Hypothalamus (tissue), 51 donors: ENCODE measurements at regions not wholly inside any gene's neighbourhood (a gene's known extent, or its start where the extent isn't known, plus 50 kb on each side); places are given as distances from the start of the nearest gene placed in this dataset.

Experiments used
- DNase-seq, 51 donors: peaks; one replicate each; lab custom pipeline; 2025; lab: John Stamatoyannopoulos, UW

GRCh38 chr3:59267021-59267420 lies 217.2 kb upstream of the CFAP20DC start:
- no peak for DNase-seq

DNA sequence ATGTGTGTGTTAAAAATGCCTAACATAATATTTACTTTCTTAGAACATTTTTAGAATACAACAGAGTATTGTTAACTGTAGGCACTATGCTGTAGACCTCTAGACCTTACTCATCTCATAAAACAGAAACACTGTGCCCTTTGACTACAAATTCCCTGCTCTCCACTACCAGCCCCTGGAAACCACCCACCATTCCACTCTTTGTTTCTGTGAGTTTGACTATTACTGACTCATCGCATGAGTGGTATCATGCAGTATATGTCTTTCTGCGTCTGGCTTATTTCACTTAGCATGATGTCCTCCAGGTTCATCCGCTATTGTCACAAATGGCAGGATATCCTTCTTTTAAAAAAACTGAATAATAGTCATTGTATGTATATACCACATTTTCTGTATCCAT lies 216.7 kb upstream of the CFAP20DC start:
- DNase-seq: no peak

DNA sequence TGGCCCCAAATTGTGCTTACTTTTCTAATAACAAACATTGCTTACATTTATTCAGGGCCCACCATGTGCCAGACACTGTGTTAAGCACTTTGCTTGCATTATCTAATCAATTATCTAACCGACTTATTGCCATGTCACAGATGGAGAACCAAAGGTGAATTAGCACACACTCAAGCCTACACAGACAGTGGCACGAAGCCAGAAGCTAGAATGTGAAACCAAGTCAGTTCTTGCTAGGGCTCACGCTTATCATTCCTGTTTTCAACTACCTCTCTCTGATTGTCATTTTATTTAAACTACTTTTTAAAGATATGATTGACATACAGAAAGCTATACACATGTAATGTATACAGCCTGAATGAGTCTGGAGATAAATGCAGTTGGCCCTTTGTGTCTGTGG lies 215.7 kb upstream of the CFAP20DC start:
- DNase-seq: no peak

DNA sequence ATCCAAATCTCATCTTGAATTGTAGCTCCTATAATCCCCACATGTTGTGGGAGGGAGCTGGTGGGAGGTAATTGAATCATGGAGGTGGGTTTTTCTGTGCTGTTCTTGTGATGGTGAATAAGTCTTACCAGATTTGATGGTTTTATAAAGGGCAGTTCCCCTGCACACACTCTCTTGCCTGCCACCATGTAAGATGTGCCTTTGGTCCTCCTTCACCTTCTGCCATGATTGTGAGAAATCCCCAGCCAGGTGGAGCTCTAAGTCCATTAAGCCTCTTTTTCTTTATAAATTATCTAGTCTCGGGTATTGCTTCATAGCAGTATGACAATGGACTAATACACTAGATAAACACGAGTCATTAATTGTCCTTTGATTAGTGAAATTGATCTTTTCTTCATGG lies 214.5 kb upstream of the CFAP20DC start:
- DNase-seq: no peak

GRCh38 chr3:59263152-59263551 lies 213.3 kb upstream of the CFAP20DC start:
- no peak for DNase-seq

GRCh38 chr3:59262076-59262498 lies 212.3 kb upstream of the CFAP20DC start:
- no peak for DNase-seq

DNA sequence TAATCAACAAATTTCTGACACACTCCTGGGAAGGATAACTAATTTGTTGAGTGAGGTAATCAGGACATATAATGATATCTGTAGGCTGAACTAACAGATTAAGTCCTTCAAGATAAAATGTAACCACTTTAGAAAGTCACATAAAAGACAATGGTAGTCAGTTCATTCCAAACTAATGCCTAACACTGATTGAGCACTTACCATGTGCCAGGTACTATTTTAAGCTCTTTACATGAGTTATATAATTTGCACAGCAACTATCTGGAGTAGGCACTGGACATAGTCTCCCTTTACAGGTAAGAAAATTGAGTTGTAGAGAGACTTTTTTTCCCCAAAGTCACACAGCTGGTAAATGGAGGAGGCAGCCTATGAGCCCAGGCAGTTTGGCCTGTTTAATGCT lies 211.2 kb upstream of the CFAP20DC start:
- DNase-seq: no peak

GRCh38 chr3:59258550-59259260 lies 208.9 kb upstream of the CFAP20DC start:
- DNase-seq: no peak

- DNase-seq: no peak
Observed at GRCh38 chr3:59257506-59257905, 207.7 kb upstream of the CFAP20DC start.

- DNase-seq: no peak
Observed at GRCh38 chr3:59256230-59256629, 206.4 kb upstream of the CFAP20DC start.

DNA sequence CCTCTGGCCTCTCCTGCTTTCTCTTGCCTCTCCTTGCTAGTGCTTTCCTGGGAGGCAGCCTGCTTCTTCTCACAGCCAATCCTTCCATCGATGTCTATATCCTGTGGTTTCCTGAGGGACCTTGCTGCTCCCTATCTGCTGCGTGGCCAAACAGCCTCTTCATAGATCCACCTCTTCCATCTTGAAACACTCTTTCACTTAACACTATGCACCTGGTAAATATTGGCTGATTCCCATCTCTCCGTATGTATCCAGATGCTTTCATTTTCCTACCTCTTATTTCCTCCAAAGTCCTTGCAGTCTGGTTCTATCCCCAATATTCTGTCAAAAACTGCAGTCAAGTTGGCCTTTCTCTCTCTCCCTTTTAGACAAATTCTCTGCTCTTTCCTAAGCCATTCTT lies 205.2 kb upstream of the CFAP20DC start:
- no peak for DNase-seq

- DNase-seq: no peak
Observed at GRCh38 chr3:59254433-59254832, 204.6 kb upstream of the CFAP20DC start.

DNA sequence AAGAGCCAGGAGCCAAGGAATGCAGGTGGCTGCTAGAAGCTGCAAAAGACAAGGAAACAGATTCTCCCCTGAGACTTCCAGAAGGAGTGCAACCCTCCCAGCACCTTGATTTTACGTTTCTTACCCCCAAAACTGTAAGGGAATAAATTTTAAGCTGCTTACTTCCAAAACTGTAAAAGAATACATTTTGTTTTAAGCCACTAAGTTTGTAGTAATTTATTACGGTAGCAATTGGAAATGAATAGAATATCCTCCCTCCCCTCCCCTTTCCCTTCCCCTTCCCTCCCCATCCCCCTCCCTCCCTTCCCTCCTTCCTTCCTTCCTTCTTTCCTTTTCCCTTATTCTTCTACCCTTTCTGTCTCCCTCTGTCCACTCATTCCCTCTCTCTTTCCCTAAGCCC lies 203.7 kb upstream of the CFAP20DC start:
- no peak for DNase-seq

DNA sequence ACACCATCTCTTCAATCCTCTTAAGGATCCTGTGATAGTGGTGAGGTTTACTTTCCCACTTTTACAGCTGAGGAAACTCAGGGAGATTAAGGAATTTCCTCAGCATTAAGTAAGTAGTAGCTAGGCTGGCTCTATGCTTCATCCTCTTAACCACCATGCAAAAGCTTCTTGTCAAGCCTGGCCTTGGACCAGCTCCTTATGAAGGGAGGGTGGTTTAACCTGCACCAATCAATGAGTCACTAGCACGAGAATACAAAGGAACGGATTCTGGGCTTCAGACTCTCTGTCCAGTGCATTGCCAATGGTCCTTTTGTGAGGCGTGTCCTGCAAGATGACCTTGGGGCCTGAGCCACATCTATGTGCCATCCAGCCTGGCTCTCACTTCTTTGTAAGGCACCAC lies 202.0 kb upstream of the CFAP20DC start:
- DNase-seq: no peak

GRCh38 chr3:59250600-59250999 lies 200.8 kb upstream of the CFAP20DC start:
- DNase-seq: no peak

GRCh38 chr3:59249698-59250361 lies 200.0 kb upstream of the CFAP20DC start:
- DNase-seq: no peak

DNA sequence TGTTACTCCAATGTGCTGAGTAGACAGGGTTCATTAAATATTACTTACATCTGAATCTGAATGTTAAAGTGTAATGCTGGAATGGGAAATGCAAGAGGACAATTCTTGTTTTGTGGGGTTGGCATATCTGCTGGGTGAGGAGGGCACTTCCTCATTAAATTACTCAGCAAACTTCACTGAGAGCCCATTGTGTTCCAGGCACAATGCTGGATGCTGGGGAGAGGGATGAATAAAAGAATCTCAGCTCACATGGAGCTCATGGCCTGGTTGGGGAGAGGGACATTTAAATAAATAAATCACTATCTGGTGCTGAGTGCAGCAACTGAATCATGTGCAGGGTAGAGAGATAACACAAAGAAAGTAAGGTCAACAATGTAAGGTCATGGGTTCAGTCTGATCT lies 199.2 kb upstream of the CFAP20DC start:
- DNase-seq: peak in 19 of 51 donors; percentile 7 to 64 (median 14)

DNA sequence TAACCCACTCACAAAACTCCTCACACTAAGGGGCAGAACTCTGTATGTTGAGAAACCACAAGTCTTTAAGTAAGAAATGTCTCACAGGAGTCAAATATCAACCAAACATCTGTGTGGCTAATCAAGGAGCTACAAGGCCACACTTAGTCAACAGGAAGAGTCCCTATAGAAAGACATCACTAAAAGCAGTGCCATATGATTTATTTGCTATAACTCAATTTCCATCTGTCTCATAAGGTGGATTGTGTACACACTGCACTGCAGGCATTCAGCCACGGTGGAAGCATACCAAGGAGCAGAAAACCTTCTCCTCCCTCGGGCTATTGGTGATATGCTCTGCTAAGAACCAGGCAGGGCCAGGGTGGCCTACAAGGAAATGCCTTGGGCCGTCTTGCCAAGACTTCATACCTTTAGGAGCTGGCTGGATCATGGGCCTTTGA lies 197.6 kb upstream of the CFAP20DC start:
- no peak for DNase-seq

DNA sequence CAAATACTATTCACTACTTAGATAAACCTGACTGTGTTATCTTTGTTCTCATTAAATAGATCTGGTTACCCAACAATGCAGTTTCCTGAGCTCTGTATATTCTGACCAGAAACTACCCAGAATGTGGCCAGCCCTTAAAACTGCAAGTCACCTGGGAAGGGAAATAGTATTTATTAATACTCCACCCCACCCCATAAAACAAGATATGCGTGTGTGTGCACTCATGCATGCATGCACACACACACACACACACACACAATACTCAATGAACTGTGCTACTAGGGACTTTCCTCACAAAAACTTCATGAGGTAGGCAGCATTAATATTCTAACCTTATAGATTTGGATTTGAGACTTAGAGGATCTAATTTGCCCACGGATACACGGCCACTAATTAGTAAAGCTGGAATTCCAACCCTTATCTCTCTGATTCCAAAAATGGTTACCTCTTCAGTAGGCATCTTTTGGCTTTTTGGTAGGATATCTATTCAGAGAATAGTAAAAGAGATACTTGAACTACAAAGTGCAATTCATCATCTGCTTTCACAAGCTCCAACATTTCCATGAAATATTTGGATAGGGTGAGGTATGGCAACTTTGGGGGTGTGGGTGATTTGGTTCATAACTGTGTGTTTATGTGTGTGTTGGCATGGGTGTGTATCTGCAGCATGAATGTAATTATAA lies 197.0 kb upstream of the CFAP20DC start:
- DNase-seq: no peak

DNA sequence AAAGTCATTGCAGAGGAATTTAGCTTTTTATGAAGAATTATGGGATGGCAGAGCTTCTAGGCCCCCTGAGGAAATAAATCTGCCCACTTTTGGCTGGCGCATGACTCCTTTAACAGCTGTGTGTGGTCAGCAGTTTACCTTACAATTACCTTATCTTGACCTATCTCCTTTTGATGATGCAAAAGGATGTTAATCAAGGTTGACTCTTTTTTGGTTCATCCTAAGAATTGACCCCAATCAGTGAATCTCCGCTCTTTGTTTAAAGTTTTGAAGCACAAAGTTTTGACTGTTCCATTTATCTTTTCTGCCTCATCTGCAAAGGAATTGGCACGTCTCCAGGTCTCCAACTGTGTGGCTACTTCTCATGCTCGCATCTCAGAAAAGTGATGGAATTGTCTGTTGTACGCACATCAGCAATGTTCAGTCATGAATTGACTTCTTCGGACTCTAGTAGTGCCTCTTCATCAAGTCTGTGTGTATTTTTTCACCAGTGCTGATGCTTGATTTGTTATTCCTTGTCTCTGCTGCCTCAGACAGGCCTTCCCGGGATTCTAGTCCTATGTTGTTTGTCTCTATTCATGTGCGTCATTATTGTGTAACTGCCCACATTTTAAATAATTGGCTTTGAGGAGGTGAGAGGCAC lies 196.2 kb upstream of the CFAP20DC start:
- DNase-seq: peak in 3 of 51 donors; percentile 3 to 11 (median 5)

GRCh38 chr3:59245300-59245858 lies 195.6 kb upstream of the CFAP20DC start:
- DNase-seq: no peak
